ENCODE measurements at regions not wholly inside any gene's neighbourhood (a gene's known extent, or its start where the extent isn't known, plus 50 kb on each side); places are given as distances from the start of the nearest gene placed in this dataset.

DNA sequence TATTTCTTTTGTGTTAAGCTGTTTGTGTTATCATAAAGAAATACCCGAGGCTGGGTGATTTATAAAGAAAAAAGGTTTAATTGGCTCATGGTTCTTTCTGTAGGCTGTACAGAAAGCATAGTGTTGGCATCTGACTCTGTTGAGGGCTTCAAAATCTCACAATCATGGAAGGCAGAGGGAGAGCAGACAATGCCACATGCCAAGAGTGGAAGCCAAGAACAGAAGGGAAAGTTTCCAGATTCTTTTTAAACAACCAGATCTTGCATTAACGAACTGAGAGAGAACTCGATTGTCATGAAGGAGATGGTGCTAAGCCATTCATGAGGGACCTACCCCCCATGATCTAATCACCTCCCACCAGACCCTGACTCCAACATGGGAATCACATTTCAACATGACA lies 290.1 kb downstream of the BMP2 start:
- intact Hi-C loops (cut with DNase I; ENCODE audit: low total_unique reads): no loop called here
- Histone ChIP-seq H3K27me3 (no peaks in the 10 kb centered on the region), H3K4me3 (no peak overlapping the region), H3K9me3 (no peaks in the 10 kb centered on the region), H3K36me3 (ENCODE audit: low read depth, missing control alignments) (no peaks in the 10 kb centered on the region), H3K4me1 (no peaks in the 10 kb centered on the region), H3K27ac (no peak overlapping the region)
- DNase-seq: no peak
- TF ChIP-seq, protein P1, sequence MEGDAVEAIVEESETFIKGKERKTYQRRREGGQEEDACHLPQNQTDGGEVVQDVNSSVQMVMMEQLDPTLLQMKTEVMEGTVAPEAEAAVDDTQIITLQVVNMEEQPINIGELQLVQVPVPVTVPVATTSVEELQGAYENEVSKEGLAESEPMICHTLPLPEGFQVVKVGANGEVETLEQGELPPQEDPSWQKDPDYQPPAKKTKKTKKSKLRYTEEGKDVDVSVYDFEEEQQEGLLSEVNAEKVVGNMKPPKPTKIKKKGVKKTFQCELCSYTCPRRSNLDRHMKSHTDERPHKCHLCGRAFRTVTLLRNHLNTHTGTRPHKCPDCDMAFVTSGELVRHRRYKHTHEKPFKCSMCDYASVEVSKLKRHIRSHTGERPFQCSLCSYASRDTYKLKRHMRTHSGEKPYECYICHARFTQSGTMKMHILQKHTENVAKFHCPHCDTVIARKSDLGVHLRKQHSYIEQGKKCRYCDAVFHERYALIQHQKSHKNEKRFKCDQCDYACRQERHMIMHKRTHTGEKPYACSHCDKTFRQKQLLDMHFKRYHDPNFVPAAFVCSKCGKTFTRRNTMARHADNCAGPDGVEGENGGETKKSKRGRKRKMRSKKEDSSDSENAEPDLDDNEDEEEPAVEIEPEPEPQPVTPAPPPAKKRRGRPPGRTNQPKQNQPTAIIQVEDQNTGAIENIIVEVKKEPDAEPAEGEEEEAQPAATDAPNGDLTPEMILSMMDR (IDR thresholded peaks at IDR 0.05): no peak
- no peak for TF ChIP-seq POLR2A (IDR thresholded peaks at IDR 0.05)
- WGBS, 2 donors: 60 to 65% methylated on average over 3 of the region's 3 CpGs

DNA sequence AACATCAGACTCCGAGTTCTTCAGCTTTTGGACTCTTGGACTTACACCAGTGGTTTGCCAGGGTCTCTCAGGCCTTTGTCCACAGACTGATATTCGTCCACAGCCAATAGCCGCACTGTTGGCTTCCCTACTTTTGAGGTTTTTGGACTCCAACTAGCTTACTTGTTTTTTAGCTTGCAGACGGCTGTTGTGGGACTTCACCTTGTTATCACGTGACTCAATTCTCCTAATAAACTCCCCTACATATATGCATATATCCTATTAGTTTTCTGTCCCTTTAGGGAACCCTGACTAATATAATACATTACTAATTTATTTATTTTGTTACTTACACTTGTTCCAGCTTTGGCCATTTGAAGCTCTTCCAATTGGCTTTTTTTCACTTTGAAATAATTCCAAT lies 311.3 kb downstream of the BMP2 start:
- H3K36me3 ChIP-seq (ENCODE audit: low read depth, missing control alignments): no peaks in the 10 kb centered on the region
- no peak overlapping the region for H3K4me3 ChIP-seq
- no peaks in the 10 kb centered on the region for H3K9me3 ChIP-seq
- H3K27me3 ChIP-seq: no peaks in the 10 kb centered on the region
- intact Hi-C loops (cut with DNase I; ENCODE audit: low total_unique reads): no loop called here
- TF ChIP-seq, protein P1 (IDR thresholded peaks at IDR 0.05): no peak
- TF ChIP-seq POLR2A (IDR thresholded peaks at IDR 0.05): no peak
- DNase-seq: no peak
- WGBS, 2 donors: 89 to 94% methylated on average over 5 of the region's 5 CpGs
- H3K4me1 ChIP-seq: no peaks in the 10 kb centered on the region
- no peak overlapping the region for H3K27ac ChIP-seq

DNA sequence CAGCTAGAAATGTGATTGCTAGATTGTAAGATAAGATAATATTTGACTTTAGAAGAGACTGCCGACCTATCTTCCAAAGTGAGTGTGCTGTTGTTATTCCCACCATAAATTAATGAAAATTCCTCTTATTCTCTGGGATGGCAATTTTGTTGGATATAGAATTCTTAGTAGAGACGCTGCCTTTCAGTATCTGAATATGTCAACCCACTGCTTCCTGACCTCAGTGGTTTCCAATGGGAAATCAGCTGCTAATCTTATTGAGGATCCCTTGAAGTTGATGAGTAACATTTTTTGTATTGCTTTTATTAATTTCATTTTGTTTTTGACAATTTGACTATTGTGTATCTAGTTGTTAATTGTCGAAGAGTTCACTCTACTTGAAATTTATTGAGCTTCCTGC lies 313.0 kb downstream of the BMP2 start:
- H3K9me3 ChIP-seq: no peaks in the 10 kb centered on the region

DNA sequence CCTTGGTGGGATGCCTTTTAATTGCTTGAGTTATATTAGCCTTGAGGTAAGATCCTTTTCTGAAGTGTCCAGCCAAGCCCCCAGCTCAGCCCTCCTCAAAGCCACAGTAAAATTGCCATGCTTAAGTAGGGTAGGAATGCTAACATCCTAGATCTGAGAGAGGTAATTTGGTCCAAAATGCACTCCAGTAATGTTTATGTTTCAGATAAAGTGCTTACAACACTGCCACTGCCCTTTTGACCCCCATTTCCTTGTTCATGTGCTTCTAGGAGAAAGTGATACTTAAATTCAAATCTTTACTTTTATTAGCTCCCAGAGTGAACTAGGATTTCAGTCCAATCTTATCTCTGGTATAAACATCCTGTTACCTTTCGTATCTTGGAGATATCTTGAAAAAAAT lies 318.0 kb downstream of the BMP2 start:
- Histone ChIP-seq H3K9me3 (no peaks in the 10 kb centered on the region), H3K4me3 (no peak overlapping the region), H3K27ac (no peak overlapping the region), H3K4me1 (no peaks in the 10 kb centered on the region), H3K27me3 (no peaks in the 10 kb centered on the region), H3K36me3 (ENCODE audit: low read depth, missing control alignments) (no peaks in the 10 kb centered on the region)
- no peak for DNase-seq
- 31 to 32% methylated on average over 1 of the region's 1 CpG for WGBS, 2 donors
- TF ChIP-seq, protein P1 (IDR thresholded peaks at IDR 0.05): no peak
- no peak for TF ChIP-seq POLR2A (IDR thresholded peaks at IDR 0.05)
- intact Hi-C loops (cut with DNase I; ENCODE audit: low total_unique reads): no loop called here

More for the DNA sequence above, 313.0 kb downstream of the BMP2 start:
- intact Hi-C loops (cut with DNase I; ENCODE audit: low total_unique reads): no loop called here
- Histone ChIP-seq H3K4me3 (no peak overlapping the region), H3K27ac (no peak overlapping the region), H3K27me3 (no peaks in the 10 kb centered on the region), H3K4me1 (no peaks in the 10 kb centered on the region), H3K36me3 (ENCODE audit: low read depth, missing control alignments) (no peaks in the 10 kb centered on the region)
- no peak for DNase-seq
- no peak for TF ChIP-seq POLR2A (IDR thresholded peaks at IDR 0.05)
- TF ChIP-seq, protein P1 (IDR thresholded peaks at IDR 0.05): no peak
- 82 to 87% methylated on average over 3 of the region's 3 CpGs for WGBS, 2 donors

DNA sequence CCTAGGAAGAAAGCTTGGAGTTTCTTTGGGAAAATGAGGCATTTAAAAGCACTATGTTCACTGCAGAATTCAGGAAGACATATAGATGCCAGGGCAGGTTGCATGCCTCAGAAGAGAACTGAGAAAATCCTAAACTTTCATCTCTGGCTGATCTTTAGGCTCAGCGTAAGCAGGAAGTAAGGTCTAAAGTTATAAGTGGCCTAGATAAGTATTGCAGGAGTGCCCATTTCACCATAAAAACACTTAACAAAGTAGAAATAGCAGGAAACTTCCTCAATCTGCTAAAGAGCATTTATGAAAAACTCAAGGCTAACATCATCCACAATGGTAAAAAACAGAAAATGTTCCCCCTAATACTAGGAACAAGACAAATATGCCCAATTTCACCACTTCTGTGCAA lies 320.3 kb downstream of the BMP2 start:
- Histone ChIP-seq H3K4me3 (no peak overlapping the region), H3K27ac (no peak overlapping the region), H3K9me3 (no peaks in the 10 kb centered on the region), H3K27me3 (no peaks in the 10 kb centered on the region), H3K4me1 (no peaks in the 10 kb centered on the region), H3K36me3 (ENCODE audit: low read depth, missing control alignments) (no peaks in the 10 kb centered on the region)
- intact Hi-C loops (cut with DNase I; ENCODE audit: low total_unique reads): no loop called here
- DNase-seq: no peak
- TF ChIP-seq, protein P1 (IDR thresholded peaks at IDR 0.05): no peak
- TF ChIP-seq POLR2A (IDR thresholded peaks at IDR 0.05): no peak
- 86 to 96% methylated on average over 1 of the region's 1 CpG for WGBS, 2 donors
